ENCODE measurements at regions not wholly inside any gene's neighbourhood (a gene's known extent, or its start where the extent isn't known, plus 50 kb on each side); places are given as distances from the start of the nearest gene placed in this dataset.

DNA sequence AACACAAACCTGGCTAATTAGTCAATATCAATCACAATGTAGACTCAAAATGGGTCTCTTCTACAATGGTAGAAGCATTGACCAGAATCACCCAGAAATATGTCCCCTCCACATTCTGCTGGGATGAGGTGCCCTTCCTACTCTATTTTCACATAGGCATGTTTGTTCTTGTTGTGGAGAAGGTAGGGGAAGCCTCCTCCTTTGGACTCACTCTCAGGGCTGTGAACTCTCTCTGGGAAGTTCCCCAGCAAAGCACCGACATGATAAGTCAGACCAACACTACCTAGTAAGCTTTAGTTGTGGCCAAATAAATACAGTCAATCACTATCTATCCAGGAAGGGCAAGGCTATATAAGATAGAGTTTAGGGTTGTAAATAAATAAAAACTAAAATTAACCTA is 194.5 kb upstream of the UBL3 start (continued):
- no peak for TF ChIP-seq CBFB (CRISPR knock-in tag; IDR thresholded peaks at IDR 0.05; ENCODE audit: low read depth)

DNA sequence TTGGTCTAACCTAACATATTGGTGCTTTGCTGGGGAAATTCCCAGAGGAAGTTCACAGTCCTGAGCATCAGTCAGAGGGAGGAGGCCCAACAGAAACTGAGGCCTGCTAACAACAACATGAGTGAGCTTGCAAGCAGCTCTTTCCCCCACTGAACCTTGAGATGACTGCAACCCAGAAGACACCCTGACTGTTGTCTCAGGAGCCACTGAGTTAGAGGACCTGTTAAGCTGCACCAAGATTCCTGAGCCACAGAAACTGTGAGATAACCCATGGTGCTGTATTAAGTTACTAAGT is 193.2 kb upstream of the UBL3 start:
- H3K27ac Mint-ChIP-seq, result no peak overlapping the region
- no peak for ATAC-seq
- peaks cover 9% of the 10 kb centered on the region for H3K9me3 Mint-ChIP-seq
- DNase-seq (ENCODE audit: low spot score), result no peak
- TF ChIP-seq ETV6 (CRISPR knock-in tag; IDR thresholded peaks at IDR 0.05) (no peak), MAX (CRISPR knock-in tag; IDR thresholded peaks at IDR 0.05) (no peak), PRRX2 (CRISPR knock-in tag; IDR thresholded peaks at IDR 0.05) (no peak), HMGXB4 (CRISPR knock-in tag; IDR thresholded peaks at IDR 0.05) (no peak), NFE2L1 (CRISPR knock-in tag; IDR thresholded peaks at IDR 0.05) (no peak), GABPB1 (CRISPR knock-in tag; IDR thresholded peaks at IDR 0.05) (no peak), FOXP1 (CRISPR knock-in tag; IDR thresholded peaks at IDR 0.05; ENCODE audit: borderline replicate concordance) (no peak), ZNF416 (CRISPR knock-in tag; IDR thresholded peaks at IDR 0.05) (no peak)
- TF ChIP-seq, protein P1, sequence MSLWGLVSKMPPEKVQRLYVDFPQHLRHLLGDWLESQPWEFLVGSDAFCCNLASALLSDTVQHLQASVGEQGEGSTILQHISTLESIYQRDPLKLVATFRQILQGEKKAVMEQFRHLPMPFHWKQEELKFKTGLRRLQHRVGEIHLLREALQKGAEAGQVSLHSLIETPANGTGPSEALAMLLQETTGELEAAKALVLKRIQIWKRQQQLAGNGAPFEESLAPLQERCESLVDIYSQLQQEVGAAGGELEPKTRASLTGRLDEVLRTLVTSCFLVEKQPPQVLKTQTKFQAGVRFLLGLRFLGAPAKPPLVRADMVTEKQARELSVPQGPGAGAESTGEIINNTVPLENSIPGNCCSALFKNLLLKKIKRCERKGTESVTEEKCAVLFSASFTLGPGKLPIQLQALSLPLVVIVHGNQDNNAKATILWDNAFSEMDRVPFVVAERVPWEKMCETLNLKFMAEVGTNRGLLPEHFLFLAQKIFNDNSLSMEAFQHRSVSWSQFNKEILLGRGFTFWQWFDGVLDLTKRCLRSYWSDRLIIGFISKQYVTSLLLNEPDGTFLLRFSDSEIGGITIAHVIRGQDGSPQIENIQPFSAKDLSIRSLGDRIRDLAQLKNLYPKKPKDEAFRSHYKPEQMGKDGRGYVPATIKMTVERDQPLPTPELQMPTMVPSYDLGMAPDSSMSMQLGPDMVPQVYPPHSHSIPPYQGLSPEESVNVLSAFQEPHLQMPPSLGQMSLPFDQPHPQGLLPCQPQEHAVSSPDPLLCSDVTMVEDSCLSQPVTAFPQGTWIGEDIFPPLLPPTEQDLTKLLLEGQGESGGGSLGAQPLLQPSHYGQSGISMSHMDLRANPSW (CRISPR knock-in tag; conservative IDR thresholded peaks at IDR 0.05; ENCODE audit: low read depth), result no peak
- H3K4me3 Mint-ChIP-seq, result no peak overlapping the region
- POLR2A ChIA-PET, result no interaction called here
- CTCF ChIA-PET, result interaction anchor here (1.1 kb wide), 1 partner anchor 69 kb away, joined by 4 read pairs; no protein-coding TSS in a partner anchor
- H3K4me1 Mint-ChIP-seq, result peaks cover 18% of the 10 kb centered on the region
- no peaks in the 10 kb centered on the region for H3K36me3 Mint-ChIP-seq
- no peaks in the 10 kb centered on the region; the same call in 1 of the 2 replicates for H3K27me3 Mint-ChIP-seq (ENCODE audit: low read depth)

- Mint-ChIP-seq H3K4me1 (peaks cover 23% of the 10 kb centered on the region), H3K9me3 (peaks cover 9% of the 10 kb centered on the region), H3K27ac (no peak overlapping the region), H3K4me3 (no peak overlapping the region), H3K27me3 (ENCODE audit: low read depth) (no peaks in the 10 kb centered on the region; the same call in 1 of the 2 replicates), H3K36me3 (no peaks in the 10 kb centered on the region)
- ATAC-seq (no peak), DNase-seq (ENCODE audit: low spot score) (no peak)
- POLR2A ChIA-PET, result no interaction called here
- no peak for TF ChIP-seq FOXJ3 (CRISPR knock-in tag; IDR thresholded peaks at IDR 0.05; ENCODE audit: borderline replicate concordance)
- TF ChIP-seq SP1 (CRISPR knock-in tag; conservative IDR thresholded peaks at IDR 0.05), result no peak
- CTCF ChIA-PET, result no interaction called here
Measured at GRCh38 chr13:30042891-30043630, 192.6 kb upstream of the UBL3 start.

- POLR2A ChIA-PET, result no interaction called here
- Mint-ChIP-seq H3K27ac (no peak overlapping the region), H3K4me1 (peaks cover 30% of the 10 kb centered on the region), H3K4me3 (no peak overlapping the region), H3K9me3 (peaks cover 9% of the 10 kb centered on the region), H3K27me3 (ENCODE audit: low read depth) (no peaks in the 10 kb centered on the region; the same call in 1 of the 2 replicates), H3K36me3 (no peaks in the 10 kb centered on the region)
- CTCF ChIA-PET, result no interaction called here
- DNase-seq (ENCODE audit: low spot score) (no peak), ATAC-seq (no peak)
- TF ChIP-seq KAT7 (CRISPR knock-in tag; IDR thresholded peaks at IDR 0.05; ENCODE audit: borderline replicate concordance), result no peak
- TF ChIP-seq, protein P2, sequence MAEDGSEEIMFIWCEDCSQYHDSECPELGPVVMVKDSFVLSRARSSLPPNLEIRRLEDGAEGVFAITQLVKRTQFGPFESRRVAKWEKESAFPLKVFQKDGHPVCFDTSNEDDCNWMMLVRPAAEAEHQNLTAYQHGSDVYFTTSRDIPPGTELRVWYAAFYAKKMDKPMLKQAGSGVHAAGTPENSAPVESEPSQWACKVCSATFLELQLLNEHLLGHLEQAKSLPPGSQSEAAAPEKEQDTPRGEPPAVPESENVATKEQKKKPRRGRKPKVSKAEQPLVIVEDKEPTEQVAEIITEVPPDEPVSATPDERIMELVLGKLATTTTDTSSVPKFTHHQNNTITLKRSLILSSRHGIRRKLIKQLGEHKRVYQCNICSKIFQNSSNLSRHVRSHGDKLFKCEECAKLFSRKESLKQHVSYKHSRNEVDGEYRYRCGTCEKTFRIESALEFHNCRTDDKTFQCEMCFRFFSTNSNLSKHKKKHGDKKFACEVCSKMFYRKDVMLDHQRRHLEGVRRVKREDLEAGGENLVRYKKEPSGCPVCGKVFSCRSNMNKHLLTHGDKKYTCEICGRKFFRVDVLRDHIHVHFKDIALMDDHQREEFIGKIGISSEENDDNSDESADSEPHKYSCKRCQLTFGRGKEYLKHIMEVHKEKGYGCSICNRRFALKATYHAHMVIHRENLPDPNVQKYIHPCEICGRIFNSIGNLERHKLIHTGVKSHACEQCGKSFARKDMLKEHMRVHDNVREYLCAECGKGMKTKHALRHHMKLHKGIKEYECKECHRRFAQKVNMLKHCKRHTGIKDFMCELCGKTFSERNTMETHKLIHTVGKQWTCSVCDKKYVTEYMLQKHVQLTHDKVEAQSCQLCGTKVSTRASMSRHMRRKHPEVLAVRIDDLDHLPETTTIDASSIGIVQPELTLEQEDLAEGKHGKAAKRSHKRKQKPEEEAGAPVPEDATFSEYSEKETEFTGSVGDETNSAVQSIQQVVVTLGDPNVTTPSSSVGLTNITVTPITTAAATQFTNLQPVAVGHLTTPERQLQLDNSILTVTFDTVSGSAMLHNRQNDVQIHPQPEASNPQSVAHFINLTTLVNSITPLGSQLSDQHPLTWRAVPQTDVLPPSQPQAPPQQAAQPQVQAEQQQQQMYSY (CRISPR knock-in tag; IDR thresholded peaks at IDR 0.05), result no peak
- TF ChIP-seq HMGXB4 (CRISPR knock-in tag; IDR thresholded peaks at IDR 0.05), result no peak
- TF ChIP-seq ZNF317 (CRISPR knock-in tag; IDR thresholded peaks at IDR 0.05; ENCODE audit: borderline replicate concordance, low read depth), result no peak
- no peak for TF ChIP-seq RELA (CRISPR knock-in tag; IDR thresholded peaks at IDR 0.05; ENCODE audit: borderline replicate concordance)
- TF ChIP-seq ELF4 (CRISPR knock-in tag; IDR thresholded peaks at IDR 0.05; ENCODE audit: low read depth), result no peak
- TF ChIP-seq, protein P3, sequence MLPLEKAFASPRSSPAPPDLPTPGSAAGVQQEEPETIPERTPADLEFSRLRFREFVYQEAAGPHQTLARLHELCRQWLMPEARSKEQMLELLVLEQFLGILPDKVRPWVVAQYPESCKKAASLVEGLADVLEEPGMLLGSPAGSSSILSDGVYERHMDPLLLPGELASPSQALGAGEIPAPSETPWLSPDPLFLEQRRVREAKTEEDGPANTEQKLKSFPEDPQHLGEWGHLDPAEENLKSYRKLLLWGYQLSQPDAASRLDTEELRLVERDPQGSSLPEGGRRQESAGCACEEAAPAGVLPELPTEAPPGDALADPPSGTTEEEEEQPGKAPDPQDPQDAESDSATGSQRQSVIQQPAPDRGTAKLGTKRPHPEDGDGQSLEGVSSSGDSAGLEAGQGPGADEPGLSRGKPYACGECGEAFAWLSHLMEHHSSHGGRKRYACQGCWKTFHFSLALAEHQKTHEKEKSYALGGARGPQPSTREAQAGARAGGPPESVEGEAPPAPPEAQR (CRISPR knock-in tag; IDR thresholded peaks at IDR 0.05), result no peak
Measured at GRCh38 chr13:30042272-30042671, 191.9 kb upstream of the UBL3 start.
